GM12872 (cell line): ENCODE measurements at regions not wholly inside any gene's neighbourhood (a gene's known extent, or its start where the extent isn't known, plus 50 kb on each side); places are given as distances from the start of the nearest gene placed in this dataset.

Experiments
- CTCF ChIP-seq: IDR thresholded peaks from 3 replicates; pipeline ENCODE4 v1.5.1; 2011; ENCODE audit warnings: low read depth, mild to moderate bottlenecking, low read length, moderate library complexity; ENCODE audit not compliant: insufficient read depth

GRCh38 chr6:164554700-164555476, 754.5 kb downstream of the C6orf118 start:
- TF ChIP-seq CTCF, result no peak

GRCh38 chr6:164554226-164554625, 755.2 kb downstream of the C6orf118 start:
- no peak for TF ChIP-seq CTCF

GRCh38 chr6:164551706-164552105, 757.7 kb downstream of the C6orf118 start:
- TF ChIP-seq CTCF, result no peak

GRCh38 chr6:164547076-164547475, 762.3 kb downstream of the C6orf118 start:
- no peak for TF ChIP-seq CTCF

GRCh38 chr6:164546263-164546662, 763.1 kb downstream of the C6orf118 start:
- no peak for TF ChIP-seq CTCF

GRCh38 chr6:164534070-164534766, 775.2 kb downstream of the C6orf118 start:
- no peak for TF ChIP-seq CTCF

GRCh38 chr6:164533045-164533362, 776.4 kb downstream of the C6orf118 start:
- TF ChIP-seq CTCF, result no peak
